IMR-90 (cell line): ENCODE measurements at regions not wholly inside any gene's neighbourhood (a gene's known extent, or its start where the extent isn't known, plus 50 kb on each side); places are given as distances from the start of the nearest gene placed in this dataset.

Experiments
- ATAC-seq: fragments of 200-7000 bp; cut with Tn5 transposase; 2 replicates; pipeline ENCODE4 v1.9.1; 2020; ENCODE audit warnings: low read depth, mild to moderate bottlenecking, moderate library complexity
- BruUV-seq: library from RNA; stranded (reverse); fragments of 400-500 nt; replicated peaks from 2 replicates; lab custom pipeline; 2021; lab: Mats Ljungman, UMichigan
- CTCF ChIA-PET: fragments of 300-600 bp; formaldehyde crosslinking; extraction: SDS; loops from one replicate; lab custom pipeline; 2021; ENCODE audit warnings: antibody characterized with exemption; lab: Yijun Ruan, JAX
- POLR2A ChIA-PET: fragments of 300-600 bp; sonication (Branson Sonifier 250); formaldehyde crosslinking; loops from one replicate; lab custom pipeline; 2022; ENCODE audit warnings: antibody characterized with exemption; ENCODE audit not compliant: unreplicated experiment; lab: Charles Lee
- DNase-seq: peaks from one replicate; pipeline ENCODE4 v3.0.0; 2013
- H2AFZ ChIP-seq: replicated peaks from 2 replicates; pipeline ENCODE3; 2013; ENCODE audit warnings: low read length, mild to moderate bottlenecking; ENCODE audit not compliant: poor library complexity
- H2AK5ac ChIP-seq: 2 replicates; pipeline ENCODE4 v1.6.1; 2013; ENCODE audit warnings: low read depth, low read length, inconsistent platforms
- H2AK9ac ChIP-seq: replicated peaks from 2 replicates; pipeline ENCODE3; 2013; ENCODE audit warnings: mild to moderate bottlenecking, low read depth, low read length, moderate library complexity; ENCODE audit not compliant: poor library complexity
- H2BK120ac ChIP-seq: 2 replicates; pipeline ENCODE4 v1.6.1; 2013; ENCODE audit warnings: low read depth, low read length, inconsistent platforms
- H2BK15ac ChIP-seq: 3 replicates; pipeline ENCODE4 v1.6.1; 2013; ENCODE audit warnings: low read depth, low read length, inconsistent platforms
- H2BK20ac ChIP-seq: 2 replicates; pipeline ENCODE4 v1.6.1; 2013; ENCODE audit warnings: low read depth, mild to moderate bottlenecking, inconsistent platforms, low read length, moderate library complexity
- H2BK5ac ChIP-seq: 2 replicates; pipeline ENCODE4 v1.6.1; 2013; ENCODE audit warnings: mild to moderate bottlenecking, low read depth, low read length, inconsistent platforms; ENCODE audit not compliant: poor library complexity, severe bottlenecking
- H3K14ac ChIP-seq: replicated peaks from 2 replicates; pipeline ENCODE4 v1.6.1; 2013; ENCODE audit warnings: low read depth, low read length, inconsistent platforms
- H3K18ac ChIP-seq: 2 replicates; pipeline ENCODE4 v1.6.1; 2013; ENCODE audit warnings: low read depth, low read length, control low read depth
- H3K23ac ChIP-seq: 2 replicates; pipeline ENCODE4 v1.6.1; 2013; ENCODE audit warnings: low read depth, low read length, inconsistent platforms
- H3K27ac ChIP-seq: 2 replicates; pipeline ENCODE4 v1.5.1; 2013; ENCODE audit warnings: mild to moderate bottlenecking, control low read depth, low read length; ENCODE audit not compliant: insufficient read depth
- H3K27me3 ChIP-seq: 2 replicates; pipeline ENCODE4 v1.6.1; 2013; ENCODE audit warnings: low read length; ENCODE audit not compliant: control insufficient read depth, insufficient read depth
- H3K36me3 ChIP-seq: 2 replicates; pipeline ENCODE4 v1.6.1; 2013; ENCODE audit warnings: low read length, mixed read lengths; ENCODE audit not compliant: control insufficient read depth, insufficient read depth
- H3K4ac ChIP-seq: 2 replicates; pipeline ENCODE4 v1.6.1; 2013; ENCODE audit warnings: low read depth, low read length, inconsistent platforms
- H3K4me1 ChIP-seq: 2 replicates; pipeline ENCODE4 v1.6.1; 2013; ENCODE audit warnings: low read length, mixed read lengths; ENCODE audit not compliant: control insufficient read depth, insufficient read depth
- H3K4me2 ChIP-seq: 2 replicates; pipeline ENCODE4 v1.6.1; 2013; ENCODE audit warnings: low read depth, mild to moderate bottlenecking, control low read depth, low read length, moderate library complexity
- H3K4me3 ChIP-seq: 2 replicates; pipeline ENCODE4 v1.5.1; 2013; ENCODE audit warnings: low read depth, mild to moderate bottlenecking, control low read depth, low read length, moderate library complexity; ENCODE audit not compliant: insufficient read depth
- H3K56ac ChIP-seq: 2 replicates; pipeline ENCODE4 v1.6.1; 2013; ENCODE audit warnings: low read length, inconsistent platforms; ENCODE audit not compliant: insufficient read depth; ENCODE audit errors: extremely low read depth
- H3K79me1 ChIP-seq, 2 experiments: 2 replicates each; pipeline ENCODE4 v1.6.1; 2013; ENCODE audit warnings: low read length in 2 of 2, inconsistent platforms in 1 of 2, low read depth in 1 of 2
- H3K9ac ChIP-seq: 2 replicates; pipeline ENCODE4 v1.6.1; 2013; ENCODE audit warnings: low read depth, low read length, control low read depth
- H3K9me1 ChIP-seq: 2 replicates; pipeline ENCODE4 v1.6.1; 2013; ENCODE audit warnings: low read length, inconsistent platforms; ENCODE audit not compliant: insufficient read depth
- H3K9me3 ChIP-seq: 2 replicates; pipeline ENCODE4 v1.6.1; 2013; ENCODE audit warnings: low read length; ENCODE audit not compliant: control insufficient read depth, insufficient read depth
- H4K20me1 ChIP-seq: 2 replicates; pipeline ENCODE4 v1.6.1; 2013; ENCODE audit warnings: low read length, inconsistent platforms; ENCODE audit not compliant: insufficient read depth
- H4K5ac ChIP-seq: 2 replicates; pipeline ENCODE4 v1.6.1; 2013; ENCODE audit warnings: mild to moderate bottlenecking, low read depth, low read length, control low read depth
- H4K8ac ChIP-seq, 2 experiments: 2 replicates each; pipeline ENCODE4 v1.6.1; 2013; ENCODE audit warnings: low read depth in 2 of 2, low read length in 2 of 2, control low read depth in 1 of 2, inconsistent platforms in 1 of 2
- H4K91ac ChIP-seq: 2 replicates; pipeline ENCODE4 v1.6.1; 2013; ENCODE audit warnings: low read depth, low read length, inconsistent platforms; ENCODE audit not compliant: insufficient read depth
- BHLHE40 ChIP-seq: fragments of 150-350 bp; IDR thresholded peaks from 2 replicates; pipeline ENCODE4 v1.6.1; 2016; ENCODE audit warnings: mild to moderate bottlenecking, low read depth, low read length
- CEBPB ChIP-seq: IDR thresholded peaks from 2 replicates; pipeline ENCODE4 v1.6.1; 2012; ENCODE audit warnings: low read depth, low read length, improper control_type of control experiment
- CHD1 ChIP-seq: IDR thresholded peaks from 2 replicates; pipeline ENCODE4 v1.6.1; 2012; ENCODE audit warnings: low read depth, low read length, improper control_type of control experiment
- ELK1 ChIP-seq: fragments of 150-350 bp; IDR thresholded peaks from 2 replicates; pipeline ENCODE4 v1.6.1; 2016; ENCODE audit warnings: low read depth, mild to moderate bottlenecking, low read length, moderate library complexity, borderline replicate concordance
- MXI1 ChIP-seq: IDR thresholded peaks from 2 replicates; pipeline ENCODE4 v1.6.1; 2012; ENCODE audit warnings: low read depth, mild to moderate bottlenecking, low read length, moderate library complexity, borderline replicate concordance
- POLR2A ChIP-seq: IDR thresholded peaks from 2 replicates; pipeline ENCODE4 v1.6.1; 2012; ENCODE audit warnings: mild to moderate bottlenecking, low read depth, low read length
- RCOR1 ChIP-seq: IDR thresholded peaks from 2 replicates; pipeline ENCODE4 v1.6.1; 2012; ENCODE audit warnings: mild to moderate bottlenecking, low read length, improper control_type of control experiment; ENCODE audit not compliant: insufficient replicate concordance
- WGBS, 2 experiments: methylation state at CpG; one replicate each; pipeline versions ENCODE4 v1.1.5 to v1.1.7; 2013; ENCODE audit warnings: missing lambda C conversion rate in 2 of 2; ENCODE audit not compliant: insufficient read length in 1 of 2; ENCODE audit errors: extremely low coverage in 2 of 2; 5-methylcytosine and 5-hydroxymethylcytosine counted together
- dilution Hi-C: fragments of 300-500 bp; cut with HindIII; formaldehyde crosslinking; loops from one replicate; pipeline ENCODE4 v1.14.3; 2018; ENCODE audit warnings: low sequenced_read_pairs; ENCODE audit not compliant: unreplicated experiment
- in situ Hi-C: fragments of 300-500 bp; cut with MboI; formaldehyde crosslinking; loops from 3 replicates; pipeline ENCODE4 v1.14.3; 2019; ENCODE audit warnings: low sequenced_read_pairs, inconsistent platforms, mixed read lengths
- intact Hi-C: fragments of 100-400 bp; cut with micrococcal nuclease; formaldehyde crosslinking; loops from 2 replicates; pipeline ENCODE4 v1.10.0; 2022

- Histone ChIP-seq H2AK5ac (no peak overlapping the region), H3K14ac (no peak overlapping the region), H3K27me3 (no peaks in the 10 kb centered on the region), H3K79me1 (no peaks in the 10 kb centered on the region), H3K4me2 (no peak overlapping the region), H2BK15ac (no peak overlapping the region), H2BK120ac (no peak overlapping the region), H3K18ac (no peak overlapping the region), H2BK5ac (no peak overlapping the region), H3K36me3 (no peaks in the 10 kb centered on the region), H3K4me3 (no peak overlapping the region), H2AFZ (no peak overlapping the region), H3K56ac (no peak overlapping the region), H2BK20ac (no peak overlapping the region), H4K20me1 (no peaks in the 10 kb centered on the region), H3K9me3 (peaks cover 25% of the 10 kb centered on the region), H4K91ac (no peak overlapping the region), H3K9ac (no peak overlapping the region), H4K8ac (no peak overlapping the region), H2AK9ac (no peak overlapping the region), H3K9me1 (no peaks in the 10 kb centered on the region), H3K23ac (no peak overlapping the region), H3K4ac (no peak overlapping the region), H3K4me1 (no peaks in the 10 kb centered on the region), H4K5ac (no peak overlapping the region), H3K27ac (no peak overlapping the region)
- in situ Hi-C loops, result no loop called here
- dilution Hi-C loops, result no loop called here
- no peak for ATAC-seq
- CTCF ChIA-PET, result no interaction called here
- POLR2A ChIA-PET, result no interaction called here
- DNase-seq, result no peak
- intact Hi-C loops, result no loop called here
- no TSS peak for BruUV-seq
- no CpG with 5 or more reads among the region's 3 CpGs for WGBS, 2 experiments
- TF ChIP-seq CEBPB (no peak), POLR2A (no peak), MXI1 (no peak), BHLHE40 (no peak), CHD1 (no peak), ELK1 (no peak), RCOR1 (no peak)
Observed at GRCh38 chr12:127941332-127941731, 325.6 kb upstream of the TMEM132C start.
